GM12878 (cell line): ENCODE measurements at regions not wholly inside any gene's neighbourhood (a gene's known extent, or its start where the extent isn't known, plus 50 kb on each side); places are given as distances from the start of the nearest gene placed in this dataset.

ENCODE experiments used
- CEBPB ChIP-seq, 2 experiments: fragments of 150-350 bp in 1 of 2; IDR thresholded peaks; 2 replicates each; pipeline ENCODE4 v1.6.1; 2012 to 2014; ENCODE audit warnings: low read depth in 2 of 2, low read length in 2 of 2, borderline replicate concordance in 1 of 2, inconsistent platforms in 1 of 2
- NFXL1 ChIP-seq: fragments of 450-650 bp; IDR thresholded peaks from 2 replicates; pipeline ENCODE4 v1.6.1; 2017; ENCODE audit warnings: antibody characterized with exemption, mild to moderate bottlenecking, borderline replicate concordance
- NR2C1 ChIP-seq: fragments of 450-650 bp; IDR thresholded peaks from 2 replicates; pipeline ENCODE4 v1.6.1; 2017; ENCODE audit warnings: antibody characterized with exemption, mild to moderate bottlenecking, moderate library complexity
- NR2C2 ChIP-seq: IDR thresholded peaks from 2 replicates; pipeline ENCODE4 v1.6.1; 2011; ENCODE audit warnings: borderline replicate concordance, low read depth; ENCODE audit not compliant: control insufficient read depth, insufficient read length
- PAX5 ChIP-seq: IDR thresholded peaks from 2 replicates; pipeline ENCODE4 v1.6.1; 2011; ENCODE audit warnings: low read depth, low read length, borderline replicate concordance
- POLR2AphosphoS5 ChIP-seq: IDR thresholded peaks from 2 replicates; pipeline ENCODE4 v1.6.1; 2011; ENCODE audit warnings: mild to moderate bottlenecking, low read length, inconsistent platforms
- SUZ12 ChIP-seq: fragments of 200-600 bp; sonication (generic); IDR thresholded peaks from one replicate; pipeline ENCODE4 v1.6.1; 2018; ENCODE audit warnings: antibody characterized with exemption, mild to moderate bottlenecking; ENCODE audit not compliant: unreplicated experiment
- TF ChIP-seq, protein P1 (sequence below), 3 experiments: IDR thresholded peaks in 2 of 3; conservative IDR thresholded peaks in 1 of 3; 2 replicates each; pipeline ENCODE4 v1.5.1; 2011; ENCODE audit warnings: low read depth in 3 of 3, low read length in 3 of 3, mild to moderate bottlenecking in 3 of 3, control low read depth in 2 of 3, moderate library complexity in 2 of 3, inconsistent platforms in 1 of 3, mixed read lengths in 1 of 3; ENCODE audit not compliant: control insufficient read depth in 2 of 3, insufficient read depth in 1 of 3; ENCODE audit errors: extremely low read depth in 1 of 3
- TF ChIP-seq, protein P2 (sequence below): IDR thresholded peaks from 2 replicates; pipeline ENCODE4 v1.6.1; 2012; ENCODE audit warnings: low read depth, low read length, improper control_type of control experiment
- TF ChIP-seq, protein P3 (sequence below): fragments of 450-650 bp; IDR thresholded peaks from 2 replicates; pipeline ENCODE4 v1.6.1; 2016; ENCODE audit warnings: mild to moderate bottlenecking, moderate library complexity, borderline replicate concordance

DNA sequence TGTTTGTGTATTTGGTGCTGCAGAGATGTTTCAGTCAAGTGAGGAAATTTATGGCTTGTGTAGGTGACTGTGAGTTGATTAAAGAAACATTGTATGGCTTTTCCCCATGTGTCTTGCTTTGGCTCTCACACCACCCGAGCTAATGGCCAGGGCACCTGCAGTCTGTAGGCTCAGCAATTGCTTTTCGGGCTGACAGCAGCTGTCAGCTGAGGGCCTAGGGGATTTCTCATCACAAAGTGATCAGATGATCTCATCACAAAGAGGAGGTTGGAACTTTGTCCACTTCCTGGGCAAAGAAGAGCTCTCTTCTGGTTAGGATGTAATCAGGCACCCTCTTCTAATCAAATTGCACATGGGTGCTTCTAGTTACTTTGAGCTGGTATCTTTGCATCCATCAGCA is 632.2 kb downstream of the SLC4A3 start:
- TF ChIP-seq NR2C2, result no peak
- no peak for TF ChIP-seq CEBPB (IDR thresholded peaks at IDR 0.05; ENCODE audit: borderline replicate concordance in 1 of 2, low read depth in 2 of 2, low read length in 2 of 2)
- TF ChIP-seq, protein P1, sequence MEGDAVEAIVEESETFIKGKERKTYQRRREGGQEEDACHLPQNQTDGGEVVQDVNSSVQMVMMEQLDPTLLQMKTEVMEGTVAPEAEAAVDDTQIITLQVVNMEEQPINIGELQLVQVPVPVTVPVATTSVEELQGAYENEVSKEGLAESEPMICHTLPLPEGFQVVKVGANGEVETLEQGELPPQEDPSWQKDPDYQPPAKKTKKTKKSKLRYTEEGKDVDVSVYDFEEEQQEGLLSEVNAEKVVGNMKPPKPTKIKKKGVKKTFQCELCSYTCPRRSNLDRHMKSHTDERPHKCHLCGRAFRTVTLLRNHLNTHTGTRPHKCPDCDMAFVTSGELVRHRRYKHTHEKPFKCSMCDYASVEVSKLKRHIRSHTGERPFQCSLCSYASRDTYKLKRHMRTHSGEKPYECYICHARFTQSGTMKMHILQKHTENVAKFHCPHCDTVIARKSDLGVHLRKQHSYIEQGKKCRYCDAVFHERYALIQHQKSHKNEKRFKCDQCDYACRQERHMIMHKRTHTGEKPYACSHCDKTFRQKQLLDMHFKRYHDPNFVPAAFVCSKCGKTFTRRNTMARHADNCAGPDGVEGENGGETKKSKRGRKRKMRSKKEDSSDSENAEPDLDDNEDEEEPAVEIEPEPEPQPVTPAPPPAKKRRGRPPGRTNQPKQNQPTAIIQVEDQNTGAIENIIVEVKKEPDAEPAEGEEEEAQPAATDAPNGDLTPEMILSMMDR (IDR thresholded peaks at IDR 0.05 in 2 of 3, conservative IDR thresholded peaks at IDR 0.05 in 1 of 3; ENCODE audit: control insufficient read depth in 2 of 3, extremely low read depth in 1 of 3, insufficient read depth in 1 of 3, low read depth in 3 of 3, low read length in 3 of 3), result no peak
- TF ChIP-seq PAX5, result no peak
- TF ChIP-seq, protein P2, sequence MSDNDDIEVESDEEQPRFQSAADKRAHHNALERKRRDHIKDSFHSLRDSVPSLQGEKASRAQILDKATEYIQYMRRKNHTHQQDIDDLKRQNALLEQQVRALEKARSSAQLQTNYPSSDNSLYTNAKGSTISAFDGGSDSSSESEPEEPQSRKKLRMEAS, result no peak
- TF ChIP-seq NFXL1, result no peak
- TF ChIP-seq SUZ12, result no peak
- no peak for TF ChIP-seq NR2C1
- TF ChIP-seq, protein P3, sequence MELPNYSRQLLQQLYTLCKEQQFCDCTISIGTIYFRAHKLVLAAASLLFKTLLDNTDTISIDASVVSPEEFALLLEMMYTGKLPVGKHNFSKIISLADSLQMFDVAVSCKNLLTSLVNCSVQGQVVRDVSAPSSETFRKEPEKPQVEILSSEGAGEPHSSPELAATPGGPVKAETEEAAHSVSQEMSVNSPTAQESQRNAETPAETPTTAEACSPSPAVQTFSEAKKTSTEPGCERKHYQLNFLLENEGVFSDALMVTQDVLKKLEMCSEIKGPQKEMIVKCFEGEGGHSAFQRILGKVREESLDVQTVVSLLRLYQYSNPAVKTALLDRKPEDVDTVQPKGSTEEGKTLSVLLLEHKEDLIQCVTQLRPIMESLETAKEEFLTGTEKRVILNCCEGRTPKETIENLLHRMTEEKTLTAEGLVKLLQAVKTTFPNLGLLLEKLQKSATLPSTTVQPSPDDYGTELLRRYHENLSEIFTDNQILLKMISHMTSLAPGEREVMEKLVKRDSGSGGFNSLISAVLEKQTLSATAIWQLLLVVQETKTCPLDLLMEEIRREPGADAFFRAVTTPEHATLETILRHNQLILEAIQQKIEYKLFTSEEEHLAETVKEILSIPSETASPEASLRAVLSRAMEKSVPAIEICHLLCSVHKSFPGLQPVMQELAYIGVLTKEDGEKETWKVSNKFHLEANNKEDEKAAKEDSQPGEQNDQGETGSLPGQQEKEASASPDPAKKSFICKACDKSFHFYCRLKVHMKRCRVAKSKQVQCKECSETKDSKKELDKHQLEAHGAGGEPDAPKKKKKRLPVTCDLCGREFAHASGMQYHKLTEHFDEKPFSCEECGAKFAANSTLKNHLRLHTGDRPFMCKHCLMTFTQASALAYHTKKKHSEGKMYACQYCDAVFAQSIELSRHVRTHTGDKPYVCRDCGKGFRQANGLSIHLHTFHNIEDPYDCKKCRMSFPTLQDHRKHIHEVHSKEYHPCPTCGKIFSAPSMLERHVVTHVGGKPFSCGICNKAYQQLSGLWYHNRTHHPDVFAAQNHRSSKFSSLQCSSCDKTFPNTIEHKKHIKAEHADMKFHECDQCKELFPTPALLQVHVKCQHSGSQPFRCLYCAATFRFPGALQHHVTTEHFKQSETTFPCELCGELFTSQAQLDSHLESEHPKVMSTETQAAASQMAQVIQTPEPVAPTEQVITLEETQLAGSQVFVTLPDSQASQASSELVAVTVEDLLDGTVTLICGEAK, result no peak
- no peak for TF ChIP-seq POLR2AphosphoS5
